CD4-positive, alpha-beta T cell (primary cell): ENCODE measurements at regions not wholly inside any gene's neighbourhood (a gene's known extent, or its start where the extent isn't known, plus 50 kb on each side); places are given as distances from the start of the nearest gene placed in this dataset.

Experiments used
- ATAC-seq: fragments of 200-7000 bp; cut with Tn5 transposase; one replicate; pipeline ENCODE4 v1.10.0; 2022; ENCODE audit warnings: mild to moderate bottlenecking; ENCODE audit not compliant: poor library complexity
- CTCF ChIA-PET: fragments of 350-600 bp; sonication (Branson Sonifier 250); formaldehyde crosslinking; loops from one replicate; lab custom pipeline; 2021; ENCODE audit warnings: antibody characterized with exemption, inconsistent platforms; lab: Charles Lee
- POLR2A ChIA-PET: fragments of 350-600 bp; sonication (Branson Sonifier 250); formaldehyde crosslinking; loops from one replicate; lab custom pipeline; 2021; ENCODE audit warnings: antibody characterized with exemption, inconsistent platforms; lab: Charles Lee
- DNase-seq, 14 experiments: peaks; one replicate each; pipeline ENCODE4 v3.0.0-alpha.2; 2013 to 2020; ENCODE audit warnings: mixed read lengths in 2 of 14
- H3K27ac ChIP-seq, 2 donors: one replicate each; pipeline versions ENCODE4 v1.5.1 to v1.7.0; 2013; ENCODE audit warnings: low read length in 2 of 2, low read depth in 1 of 2, mild to moderate bottlenecking in 1 of 2
- H3K27me3 ChIP-seq, 2 experiments: 1 replicate in 1 of 2; 2 replicates in 1 of 2; pipeline versions ENCODE4 v1.6.1 to v1.7.0; 2013; ENCODE audit warnings: low read length in 2 of 2, control low read depth in 1 of 2, mild to moderate bottlenecking in 1 of 2, moderate library complexity in 1 of 2; ENCODE audit not compliant: insufficient read depth in 2 of 2, control insufficient read depth in 1 of 2
- H3K36me3 ChIP-seq: one replicate; pipeline ENCODE4 v1.6.1; 2013; ENCODE audit warnings: low read length, control low read depth; ENCODE audit not compliant: insufficient read depth
- H3K4me1 ChIP-seq: one replicate; pipeline ENCODE4 v1.6.1; 2013; ENCODE audit warnings: low read length, control low read depth; ENCODE audit not compliant: insufficient read depth
- H3K4me3 ChIP-seq: one replicate; pipeline ENCODE4 v1.5.1; 2013; ENCODE audit warnings: mild to moderate bottlenecking, low read length, moderate library complexity
- H3K9me3 ChIP-seq, 2 experiments: 1 replicate in 1 of 2; 2 replicates in 1 of 2; pipeline versions ENCODE4 v1.6.1 to v1.7.0; 2013; ENCODE audit warnings: low read length in 2 of 2, mild to moderate bottlenecking in 2 of 2, control low read depth in 1 of 2, moderate library complexity in 1 of 2; ENCODE audit not compliant: control insufficient read depth in 1 of 2, insufficient read depth in 1 of 2
- H3K27ac Mint-ChIP-seq: one replicate; pipeline ENCODE4 v1.8.0; 2020; ENCODE audit warnings: mixed read lengths
- H3K27me3 Mint-ChIP-seq: one replicate; pipeline ENCODE4 v1.8.0; 2021; ENCODE audit warnings: mixed read lengths
- H3K36me3 Mint-ChIP-seq: one replicate; pipeline ENCODE4 v1.8.0; 2021; ENCODE audit warnings: low read depth, mixed read lengths
- H3K4me1 Mint-ChIP-seq: one replicate; pipeline ENCODE4 v1.8.0; 2021; ENCODE audit warnings: low read depth, mixed read lengths
- H3K4me3 Mint-ChIP-seq: one replicate; pipeline ENCODE4 v1.8.0; 2020; ENCODE audit warnings: mild to moderate bottlenecking, mixed read lengths
- H3K9me3 Mint-ChIP-seq: one replicate; pipeline ENCODE4 v1.8.0; 2020; ENCODE audit warnings: mixed read lengths
- CTCF ChIP-seq: fragments of 200-600 bp; IDR thresholded peaks from one replicate; pipeline ENCODE4 v1.8.0; 2022; ENCODE audit warnings: antibody characterized with exemption, mild to moderate bottlenecking
- intact Hi-C, 2 experiments: fragments of 100-400 bp; cut with DNase I in 1 of 2; cut with micrococcal nuclease in 1 of 2; formaldehyde crosslinking; loops; one replicate each; pipeline versions ENCODE4 v1.15.1 to v1.9.0; 2023 to 2025; cut with DNase I, micrococcal nuclease

- TF ChIP-seq CTCF = no peak
- ChIA-PET CTCF (no interaction called here), POLR2A (no interaction called here)
- H3K36me3 Mint-ChIP-seq = no peaks in the 10 kb centered on the region
- H3K27ac ChIP-seq = no peak overlapping the region
- no peaks in the 10 kb centered on the region for H3K36me3 ChIP-seq
- no peaks in the 10 kb centered on the region for H3K4me1 Mint-ChIP-seq
- no peaks in the 10 kb centered on the region for H3K27me3 Mint-ChIP-seq
- H3K27me3 ChIP-seq = no peaks in the 10 kb centered on the region
- no peak overlapping the region for H3K27ac Mint-ChIP-seq
- H3K9me3 Mint-ChIP-seq = no peaks in the 10 kb centered on the region
- intact Hi-C loops = no loop called here
- H3K9me3 ChIP-seq = peaks cover 0 to 4% of the 10 kb centered on the region in 2 experiments
- ATAC-seq (no peak), DNase-seq (no peak)
- no peak overlapping the region for H3K4me3 ChIP-seq
- no peaks in the 10 kb centered on the region for H3K4me1 ChIP-seq
- H3K4me3 Mint-ChIP-seq = no peak overlapping the region
Observed at GRCh38 chr1:57748719-57749118, 324.9 kb upstream of the DAB1 start.

DNA sequence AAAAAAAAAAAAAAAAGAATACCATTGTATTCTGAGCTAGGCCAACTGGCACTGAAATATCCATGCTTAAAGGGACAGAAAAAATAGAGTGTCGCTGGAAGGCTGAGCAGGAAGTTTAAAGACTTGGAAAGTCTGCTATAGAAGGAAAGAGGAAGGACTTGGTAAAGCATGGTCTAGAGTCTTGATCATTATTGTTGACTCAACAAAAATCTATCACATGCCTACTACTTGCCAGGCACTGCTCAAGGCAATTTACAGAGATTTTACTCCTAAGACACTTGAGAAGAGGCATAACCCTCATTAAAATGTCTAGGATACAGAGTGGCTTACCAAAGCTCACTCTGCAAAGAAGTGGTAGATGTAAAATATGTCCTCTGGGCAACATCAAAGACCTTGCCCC is 324.0 kb upstream of the DAB1 start:
- ChIA-PET CTCF (no interaction called here), POLR2A (no interaction called here)
- Mint-ChIP-seq H3K9me3 (no peaks in the 10 kb centered on the region), H3K4me1 (no peaks in the 10 kb centered on the region), H3K4me3 (no peak overlapping the region), H3K27me3 (no peaks in the 10 kb centered on the region), H3K36me3 (no peaks in the 10 kb centered on the region), H3K27ac (no peak overlapping the region)
- peaks cover 0 to 4% of the 10 kb centered on the region in 2 experiments for H3K9me3 ChIP-seq
- TF ChIP-seq CTCF = no peak
- no peaks in the 10 kb centered on the region for H3K4me1 ChIP-seq
- H3K27me3 ChIP-seq = no peaks in the 10 kb centered on the region
- intact Hi-C loops = no loop called here
- H3K4me3 ChIP-seq = no peak overlapping the region
- no peak overlapping the region for H3K27ac ChIP-seq
- ATAC-seq (no peak), DNase-seq (no peak)
- no peaks in the 10 kb centered on the region for H3K36me3 ChIP-seq

DNA sequence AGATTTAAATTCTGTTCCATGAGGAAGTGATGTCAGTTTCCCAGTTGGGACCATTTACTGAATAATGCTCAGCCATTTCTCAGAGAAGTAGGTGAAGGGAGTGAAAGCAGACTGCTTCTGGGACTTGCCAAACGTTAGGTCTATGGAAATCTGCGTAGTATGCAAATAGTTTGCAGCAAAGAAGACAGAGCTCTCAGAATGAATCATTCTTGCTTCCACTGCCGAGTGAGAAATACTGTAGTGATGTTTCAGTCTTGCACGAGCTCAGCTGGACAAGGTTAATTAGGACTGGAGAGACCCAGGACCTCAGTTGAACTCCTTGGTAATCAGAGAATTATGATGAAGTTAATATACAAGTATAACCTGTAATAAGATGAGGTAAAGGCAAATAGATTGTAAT is 317.7 kb upstream of the DAB1 start:
- Mint-ChIP-seq H3K4me3 (no peak overlapping the region), H3K4me1 (no peaks in the 10 kb centered on the region), H3K9me3 (no peaks in the 10 kb centered on the region), H3K27me3 (no peaks in the 10 kb centered on the region), H3K27ac (no peak overlapping the region), H3K36me3 (no peaks in the 10 kb centered on the region)
- Histone ChIP-seq H3K4me3 (no peak overlapping the region), H3K36me3 (no peaks in the 10 kb centered on the region), H3K27me3 (no peaks in the 10 kb centered on the region), H3K9me3 (peaks cover 0 to 4% of the 10 kb centered on the region in 2 experiments), H3K27ac (no peak overlapping the region), H3K4me1 (no peaks in the 10 kb centered on the region)
- POLR2A ChIA-PET = no interaction called here
- CTCF ChIA-PET = no interaction called here
- intact Hi-C loops = no loop called here
- DNase-seq = no peak
- no peak for ATAC-seq
- no peak for TF ChIP-seq CTCF
